Esophagus muscularis mucosa (tissue), 4 donors: ENCODE measurements at regions not wholly inside any gene's neighbourhood (a gene's known extent, or its start where the extent isn't known, plus 50 kb on each side); places are given as distances from the start of the nearest gene placed in this dataset.
"Not testable (repeated sequence)": the region's sequence is repeated elsewhere in the genome, so short reads cannot be mapped to it uniquely, and the experiment has no call there.

Experiments
- DNase-seq: peaks from one replicate; pipeline ENCODE4 v3.0.0-alpha.2; 2017; ENCODE audit errors: extremely low spot score
- H3K27ac ChIP-seq, 4 donors: fragments of 200-600 bp; sonication (generic); replicated peaks in 1 of 4; 1 replicate in 3 of 4; 2 replicates in 1 of 4; pipeline ENCODE4 v1.5.1; 2016 to 2019; ENCODE audit warnings: mild to moderate bottlenecking in 1 of 4
- H3K27me3 ChIP-seq, 4 donors: fragments of 200-600 bp; sonication (generic); one replicate each; pipeline versions ENCODE4 v1.5.1 to v1.6.0; 2016 to 2019
- H3K36me3 ChIP-seq, 4 donors: fragments of 200-600 bp; sonication (generic); one replicate each; pipeline ENCODE4 v1.5.1; 2016 to 2019
- H3K4me1 ChIP-seq, 4 donors: fragments of 200-600 bp; sonication (generic); one replicate each; pipeline ENCODE4 v1.5.1; 2016 to 2019
- H3K4me3 ChIP-seq, 4 donors: fragments of 200-600 bp; sonication (generic); 1 replicate in 2 of 4; 2 replicates in 2 of 4; pipeline ENCODE4 v1.5.1; 2016 to 2019; ENCODE audit warnings: mild to moderate bottlenecking in 4 of 4, moderate library complexity in 1 of 4
- H3K9me3 ChIP-seq, 4 donors: fragments of 200-600 bp; sonication (generic); 1 replicate in 3 of 4; 2 replicates in 1 of 4; pipeline ENCODE4 v1.5.1; 2016 to 2019
- EP300 ChIP-seq: sonication (generic); formaldehyde crosslinking; IDR thresholded peaks from one replicate; pipeline ENCODE4 v1.6.1; 2017; ENCODE audit warnings: antibody characterized with exemption
- POLR2A ChIP-seq: fragments of 450-650 bp; IDR thresholded peaks from one replicate; pipeline ENCODE4 v1.6.1; 2017; ENCODE audit warnings: antibody characterized with exemption, moderate library complexity, mild to moderate bottlenecking, low read depth
- POLR2AphosphoS5 ChIP-seq, 2 donors: sonication (generic); formaldehyde crosslinking; IDR thresholded peaks; one replicate each; pipeline ENCODE4 v1.6.1; 2017; ENCODE audit warnings: antibody characterized with exemption in 2 of 2
- WGBS: methylation state at CpG from one replicate; pipeline ENCODE4 v1.1.5; 2018; 5-methylcytosine and 5-hydroxymethylcytosine counted together
- intact Hi-C: fragments of 100-400 bp; cut with DNase I; formaldehyde crosslinking; loops from one replicate; pipeline ENCODE4 v1.15.1; 2023
- TF ChIP-seq, protein P1 (sequence below), 3 experiments: fragments of 200-600 bp in 2 of 3; fragments of 450-650 bp in 1 of 3; sonication (generic) in 2 of 3; IDR thresholded peaks; one replicate each; pipeline ENCODE4 v1.5.1; 2017 to 2019; ENCODE audit warnings: antibody characterized with exemption in 3 of 3, mild to moderate bottlenecking in 2 of 3, moderate library complexity in 1 of 3

- 54% methylated on average over 4 of the region's 5 CpGs for WGBS
- DNase-seq = no peak
- no peak overlapping the region for H3K4me3 ChIP-seq
- H3K27me3 ChIP-seq = no peaks in the 10 kb centered on the region
- no peaks in the 10 kb centered on the region for H3K36me3 ChIP-seq
- no peak overlapping the region for H3K27ac ChIP-seq
- intact Hi-C loops = no loop called here
- H3K4me1 ChIP-seq = no peaks in the 10 kb centered on the region
- TF ChIP-seq POLR2A = no peak
- TF ChIP-seq, protein P1, sequence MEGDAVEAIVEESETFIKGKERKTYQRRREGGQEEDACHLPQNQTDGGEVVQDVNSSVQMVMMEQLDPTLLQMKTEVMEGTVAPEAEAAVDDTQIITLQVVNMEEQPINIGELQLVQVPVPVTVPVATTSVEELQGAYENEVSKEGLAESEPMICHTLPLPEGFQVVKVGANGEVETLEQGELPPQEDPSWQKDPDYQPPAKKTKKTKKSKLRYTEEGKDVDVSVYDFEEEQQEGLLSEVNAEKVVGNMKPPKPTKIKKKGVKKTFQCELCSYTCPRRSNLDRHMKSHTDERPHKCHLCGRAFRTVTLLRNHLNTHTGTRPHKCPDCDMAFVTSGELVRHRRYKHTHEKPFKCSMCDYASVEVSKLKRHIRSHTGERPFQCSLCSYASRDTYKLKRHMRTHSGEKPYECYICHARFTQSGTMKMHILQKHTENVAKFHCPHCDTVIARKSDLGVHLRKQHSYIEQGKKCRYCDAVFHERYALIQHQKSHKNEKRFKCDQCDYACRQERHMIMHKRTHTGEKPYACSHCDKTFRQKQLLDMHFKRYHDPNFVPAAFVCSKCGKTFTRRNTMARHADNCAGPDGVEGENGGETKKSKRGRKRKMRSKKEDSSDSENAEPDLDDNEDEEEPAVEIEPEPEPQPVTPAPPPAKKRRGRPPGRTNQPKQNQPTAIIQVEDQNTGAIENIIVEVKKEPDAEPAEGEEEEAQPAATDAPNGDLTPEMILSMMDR (IDR thresholded peaks at IDR 0.05) = no peak
- TF ChIP-seq EP300 = no peak
- TF ChIP-seq POLR2AphosphoS5 (IDR thresholded peaks at IDR 0.05) = no peak
- H3K9me3 ChIP-seq = no peaks in the 10 kb centered on the region
Observed at GRCh38 chr13:86476656-86477055, 677.4 kb upstream of the SLITRK6 start.

DNA sequence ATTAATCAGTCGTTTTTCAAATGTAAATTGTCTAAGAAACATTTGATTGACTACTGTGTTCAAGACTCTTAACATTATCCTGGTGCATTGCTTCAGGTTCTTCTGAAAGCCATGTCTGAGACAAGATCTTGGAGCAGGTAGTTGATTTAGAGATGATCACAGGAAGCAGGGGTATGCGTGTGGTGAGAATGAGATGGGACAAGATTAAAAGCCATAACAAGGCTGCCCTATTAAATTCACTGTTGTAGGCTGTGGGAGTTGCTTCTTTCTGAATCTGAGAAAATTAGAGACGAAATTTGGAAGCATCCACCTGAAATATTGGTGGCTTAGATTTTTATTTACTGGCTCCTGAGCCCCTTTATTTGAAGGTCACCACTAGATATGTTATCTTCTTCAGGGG lies 687.4 kb upstream of the SLITRK6 start:
- intact Hi-C loops = no loop called here
- no peak overlapping the region for H3K27ac ChIP-seq
- TF ChIP-seq EP300 (no peak), POLR2AphosphoS5 (IDR thresholded peaks at IDR 0.05) (no peak), POLR2A (no peak)
- TF ChIP-seq, protein P1 (IDR thresholded peaks at IDR 0.05) = no peak
- H3K4me3 ChIP-seq = no peak overlapping the region
- no peak for DNase-seq
- H3K4me1 ChIP-seq = no peaks in the 10 kb centered on the region
- no peaks in the 10 kb centered on the region for H3K36me3 ChIP-seq
- no peaks in the 10 kb centered on the region for H3K27me3 ChIP-seq
- WGBS = 60% methylated on average over 3 of the region's 3 CpGs
- no peaks in the 10 kb centered on the region for H3K9me3 ChIP-seq

- 86% methylated on average over 1 of the region's 1 CpG for WGBS
- H3K27me3 ChIP-seq = no peaks in the 10 kb centered on the region
- no peaks in the 10 kb centered on the region for H3K4me1 ChIP-seq
- no peak overlapping the region for H3K4me3 ChIP-seq
- no peak overlapping the region for H3K27ac ChIP-seq
- no peaks in the 10 kb centered on the region for H3K9me3 ChIP-seq
- intact Hi-C loops = no loop called here
- TF ChIP-seq, protein P1 (IDR thresholded peaks at IDR 0.05) = no peak
- no peak for TF ChIP-seq POLR2AphosphoS5 (IDR thresholded peaks at IDR 0.05)
- TF ChIP-seq EP300 = no peak
- no peak for TF ChIP-seq POLR2A
- DNase-seq = no peak
- no peaks in the 10 kb centered on the region for H3K36me3 ChIP-seq
Observed at GRCh38 chr13:86491121-86491520, 691.9 kb upstream of the SLITRK6 start.

- H3K27ac ChIP-seq, intact Hi-C loops, DNase-seq, H3K27me3 ChIP-seq, H3K4me1 ChIP-seq, H3K9me3 ChIP-seq, H3K36me3 ChIP-seq, H3K4me3 ChIP-seq: not testable (repeated sequence)
- 81% methylated on average over 8 of the region's 10 CpGs for WGBS
Observed at GRCh38 chr13:86501931-86502330, 702.7 kb upstream of the SLITRK6 start.

GRCh38 chr13:86510792-86511191 lies 711.6 kb upstream of the SLITRK6 start:
- WGBS = 61% methylated on average over 2 of the region's 2 CpGs
- no peak overlapping the region for H3K4me3 ChIP-seq
- no peak overlapping the region for H3K27ac ChIP-seq
- TF ChIP-seq, protein P1 (IDR thresholded peaks at IDR 0.05) = no peak
- TF ChIP-seq POLR2A (no peak), EP300 (no peak), POLR2AphosphoS5 (IDR thresholded peaks at IDR 0.05) (no peak)
- H3K4me1 ChIP-seq = no peaks in the 10 kb centered on the region
- H3K36me3 ChIP-seq = no peaks in the 10 kb centered on the region
- peaks cover 0 to 4% (median 0%) of the 10 kb centered on the region in 4 donors for H3K9me3 ChIP-seq
- H3K27me3 ChIP-seq = no peaks in the 10 kb centered on the region
- intact Hi-C loops = no loop called here
- no peak for DNase-seq
